Activated naive CD8-positive, alpha-beta T cell treated with anti-CD3 and anti-CD28 coated beads, Interleukin-2, amount 50 U/mL, for 24 hours (primary cell): ENCODE measurements at regions not wholly inside any gene's neighbourhood (a gene's known extent, or its start where the extent isn't known, plus 50 kb on each side); places are given as distances from the start of the nearest gene placed in this dataset.
"Not testable (repeated sequence)": the region's sequence is repeated elsewhere in the genome, so short reads cannot be mapped to it uniquely, and the experiment has no call there.

Experiments used
- ATAC-seq: fragments of 150-1000 bp; cut with Tn5 transposase; one replicate; pipeline ENCODE4 v1.10.0; 2021
- DNase-seq: peaks from one replicate; pipeline ENCODE4 v3.0.0; 2021
- H3K27ac Mint-ChIP-seq: one replicate; pipeline ENCODE4 v1.8.0; 2021; ENCODE audit warnings: mild to moderate bottlenecking, mixed read lengths
- H3K27me3 Mint-ChIP-seq: one replicate; pipeline ENCODE4 v1.8.0; 2021; ENCODE audit warnings: mixed read lengths
- H3K36me3 Mint-ChIP-seq: one replicate; pipeline ENCODE4 v1.8.0; 2021; ENCODE audit warnings: low read depth, mixed read lengths
- H3K4me1 Mint-ChIP-seq: one replicate; pipeline ENCODE4 v1.8.0; 2021; ENCODE audit warnings: mixed read lengths
- H3K4me3 Mint-ChIP-seq: one replicate; pipeline ENCODE4 v1.8.0; 2021; ENCODE audit warnings: mild to moderate bottlenecking, moderate library complexity, mixed read lengths
- H3K9me3 Mint-ChIP-seq: one replicate; pipeline ENCODE4 v1.8.0; 2021; ENCODE audit warnings: mixed read lengths

- H3K9me3 Mint-ChIP-seq, H3K36me3 Mint-ChIP-seq, ATAC-seq, H3K27me3 Mint-ChIP-seq, DNase-seq, H3K4me3 Mint-ChIP-seq, H3K27ac Mint-ChIP-seq, H3K4me1 Mint-ChIP-seq: not testable (repeated sequence)
These were observed 301.9 kb downstream of the ANAPC1 start for GRCh38 chr2:111582090-111582489.

DNA sequence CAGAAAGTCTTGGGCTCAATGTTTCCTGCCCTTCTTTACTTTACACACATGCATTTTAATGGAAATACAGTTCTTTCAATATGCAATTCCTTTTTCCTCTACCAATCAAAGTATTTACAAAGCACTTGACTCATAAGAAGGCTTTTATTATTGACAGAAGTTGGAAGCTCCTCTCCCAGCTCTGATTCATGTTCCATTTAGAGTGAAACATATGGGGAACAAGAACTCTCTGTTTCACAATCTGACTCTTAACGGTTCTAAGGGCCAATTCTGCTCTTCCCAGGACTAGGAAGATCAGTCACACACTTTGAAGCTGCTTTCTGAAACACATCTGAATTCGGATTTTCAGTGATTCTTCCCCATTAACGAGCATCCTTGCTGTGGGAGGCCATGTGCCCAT, 300.5 kb downstream of the ANAPC1 start:
- not testable (repeated sequence) for H3K4me3 Mint-ChIP-seq, H3K27ac Mint-ChIP-seq, DNase-seq, H3K36me3 Mint-ChIP-seq, H3K9me3 Mint-ChIP-seq, ATAC-seq, H3K4me1 Mint-ChIP-seq, H3K27me3 Mint-ChIP-seq

- DNase-seq, ATAC-seq, H3K27me3 Mint-ChIP-seq, H3K4me1 Mint-ChIP-seq, H3K36me3 Mint-ChIP-seq, H3K27ac Mint-ChIP-seq, H3K4me3 Mint-ChIP-seq, H3K9me3 Mint-ChIP-seq: not testable (repeated sequence)
These were observed 299.5 kb downstream of the ANAPC1 start for GRCh38 chr2:111584540-111584939.

DNA sequence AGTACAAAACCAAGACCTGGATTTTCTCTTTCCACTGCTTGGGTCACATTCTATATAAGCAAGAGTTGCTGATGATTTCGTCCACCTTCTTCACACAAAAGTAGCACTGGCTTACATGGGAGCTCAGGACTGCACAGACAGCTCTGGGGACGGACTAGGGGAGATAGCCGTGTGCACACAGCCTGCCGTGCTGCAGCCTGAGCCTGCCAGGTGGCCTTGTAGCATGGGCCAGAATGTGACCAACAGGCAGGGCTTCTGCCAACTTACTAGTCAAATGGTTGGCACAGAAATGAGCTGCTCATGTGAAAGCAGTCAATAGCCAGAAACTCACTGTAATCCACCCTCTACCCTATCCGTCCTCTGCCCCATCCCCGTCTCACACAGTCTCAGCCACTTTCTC, 299.0 kb downstream of the ANAPC1 start:
- H3K27me3 Mint-ChIP-seq, H3K4me3 Mint-ChIP-seq, H3K36me3 Mint-ChIP-seq, H3K9me3 Mint-ChIP-seq, ATAC-seq, H3K4me1 Mint-ChIP-seq, DNase-seq, H3K27ac Mint-ChIP-seq: not testable (repeated sequence)

DNA sequence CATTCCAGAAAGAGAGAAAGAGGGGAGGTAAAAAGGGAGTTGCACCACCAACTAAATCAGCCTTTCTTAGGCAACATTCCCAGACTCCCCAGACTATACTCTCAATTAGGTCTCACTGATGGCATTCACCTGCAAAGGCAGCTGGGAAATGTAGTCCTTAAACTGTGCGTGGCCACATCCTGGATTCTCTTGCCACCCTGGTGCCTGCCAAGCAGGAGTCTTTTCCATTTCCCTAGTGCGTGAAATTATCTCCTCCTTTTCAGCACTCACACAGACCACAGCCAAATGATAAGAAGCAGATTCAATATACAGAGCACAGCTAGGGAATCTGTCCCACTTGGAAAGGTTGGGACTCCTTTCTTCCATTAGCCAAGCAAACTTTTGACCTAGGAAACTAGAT, 298.0 kb downstream of the ANAPC1 start:
- not testable (repeated sequence) for H3K4me3 Mint-ChIP-seq, ATAC-seq, DNase-seq, H3K9me3 Mint-ChIP-seq, H3K27me3 Mint-ChIP-seq, H3K27ac Mint-ChIP-seq, H3K36me3 Mint-ChIP-seq, H3K4me1 Mint-ChIP-seq

DNA sequence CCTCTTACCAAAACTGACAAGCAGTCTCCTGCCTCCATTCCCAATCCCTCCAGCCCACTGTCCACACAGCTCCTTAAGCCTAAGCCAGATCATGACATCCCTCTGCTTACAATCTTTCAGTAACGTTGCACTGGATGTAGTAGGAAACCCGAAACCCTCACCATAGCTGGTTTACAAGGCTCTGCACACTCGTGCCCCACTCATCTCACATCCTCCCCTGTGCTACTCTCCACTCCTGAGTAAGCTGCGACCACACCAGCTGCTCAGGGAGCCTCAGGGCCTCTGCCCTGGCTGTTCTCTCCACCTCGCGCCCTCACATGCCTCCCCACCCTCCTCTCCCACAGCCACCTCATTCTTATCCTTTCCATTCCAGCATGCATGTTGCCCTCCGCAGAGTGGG, 288.9 kb downstream of the ANAPC1 start:
- H3K27me3 Mint-ChIP-seq, H3K4me1 Mint-ChIP-seq, H3K9me3 Mint-ChIP-seq, H3K27ac Mint-ChIP-seq, ATAC-seq, H3K4me3 Mint-ChIP-seq, DNase-seq, H3K36me3 Mint-ChIP-seq: not testable (repeated sequence)

DNA sequence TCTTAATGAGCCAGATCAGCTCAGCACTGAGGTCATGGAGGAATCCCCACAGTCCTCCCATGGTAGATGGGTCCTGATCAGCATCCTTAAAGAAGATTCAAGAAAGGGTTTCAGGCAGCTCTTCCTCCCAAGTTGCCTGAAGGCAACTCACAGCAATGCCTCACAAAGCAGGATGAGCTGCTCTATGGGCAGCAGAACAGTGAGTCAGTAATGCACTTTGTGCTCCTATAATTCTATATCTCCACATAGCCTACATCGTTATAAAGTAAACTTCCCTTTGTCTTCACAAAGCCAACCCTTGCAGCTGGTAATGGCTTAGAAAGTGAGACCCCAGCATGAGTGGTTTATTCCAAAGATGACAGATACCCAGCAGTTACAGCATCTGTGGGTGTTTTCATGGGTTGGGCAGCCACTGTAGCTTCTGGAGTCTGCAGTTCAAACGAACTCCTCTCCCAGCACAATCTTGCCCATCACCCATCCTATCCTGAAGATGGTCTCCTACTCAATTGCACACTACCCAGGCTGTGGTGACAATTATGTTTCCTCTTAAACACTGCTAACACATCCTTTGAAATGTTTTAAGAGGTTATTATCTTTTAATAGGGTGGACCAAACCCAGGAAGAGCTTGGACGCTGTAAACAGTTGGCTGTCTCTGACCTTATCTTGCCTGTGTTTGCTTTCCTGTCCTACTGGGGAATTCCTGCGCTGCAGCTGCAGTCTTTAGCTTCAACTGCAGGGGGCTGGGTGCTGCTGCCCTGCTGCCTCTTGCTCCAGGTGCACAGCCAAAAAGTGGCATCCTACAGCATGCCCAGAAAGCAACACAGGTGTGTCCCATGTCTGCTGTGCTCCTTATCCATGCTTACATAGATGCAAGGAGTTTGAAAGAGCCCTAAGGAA, 286.9 kb downstream of the ANAPC1 start:
- not testable (repeated sequence) for H3K27ac Mint-ChIP-seq, H3K4me1 Mint-ChIP-seq, H3K27me3 Mint-ChIP-seq, H3K9me3 Mint-ChIP-seq, ATAC-seq, H3K36me3 Mint-ChIP-seq, DNase-seq, H3K4me3 Mint-ChIP-seq

GRCh38 chr2:111598944-111599343, 285.0 kb downstream of the ANAPC1 start:
- H3K36me3 Mint-ChIP-seq, H3K4me1 Mint-ChIP-seq, H3K27ac Mint-ChIP-seq, DNase-seq, H3K9me3 Mint-ChIP-seq, H3K4me3 Mint-ChIP-seq, H3K27me3 Mint-ChIP-seq: not testable (repeated sequence)
- ATAC-seq, result peak; percentile 60

DNA sequence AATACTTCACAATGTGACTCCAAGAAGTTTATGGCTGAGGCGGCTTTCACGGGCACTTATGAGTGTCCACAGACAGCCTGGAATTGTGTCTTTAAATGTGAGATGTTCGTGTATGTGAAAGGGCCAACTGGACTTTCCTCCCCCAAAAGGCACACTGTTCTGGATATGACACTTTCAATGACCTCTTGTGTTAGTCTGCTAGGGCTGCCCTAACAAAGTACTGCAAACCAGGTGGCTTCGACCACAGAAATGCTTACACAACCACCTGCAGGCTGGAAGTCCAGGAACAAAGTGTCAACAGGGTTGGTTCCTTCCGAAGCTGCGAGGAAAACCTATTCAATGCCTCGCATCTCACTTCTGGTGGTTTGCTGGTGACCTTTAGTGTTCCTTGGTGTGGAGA, 281.7 kb downstream of the ANAPC1 start:
- not testable (repeated sequence) for H3K27me3 Mint-ChIP-seq, ATAC-seq, H3K27ac Mint-ChIP-seq

GRCh38 chr2:111605798-111606197, 278.2 kb downstream of the ANAPC1 start:
- not testable (repeated sequence) for H3K4me1 Mint-ChIP-seq, H3K36me3 Mint-ChIP-seq, H3K27me3 Mint-ChIP-seq, ATAC-seq, H3K27ac Mint-ChIP-seq, DNase-seq, H3K4me3 Mint-ChIP-seq, H3K9me3 Mint-ChIP-seq

More for the DNA sequence above, 281.7 kb downstream of the ANAPC1 start:
- H3K36me3 Mint-ChIP-seq, H3K9me3 Mint-ChIP-seq, H3K4me3 Mint-ChIP-seq, H3K4me1 Mint-ChIP-seq, DNase-seq: not testable (repeated sequence)

DNA sequence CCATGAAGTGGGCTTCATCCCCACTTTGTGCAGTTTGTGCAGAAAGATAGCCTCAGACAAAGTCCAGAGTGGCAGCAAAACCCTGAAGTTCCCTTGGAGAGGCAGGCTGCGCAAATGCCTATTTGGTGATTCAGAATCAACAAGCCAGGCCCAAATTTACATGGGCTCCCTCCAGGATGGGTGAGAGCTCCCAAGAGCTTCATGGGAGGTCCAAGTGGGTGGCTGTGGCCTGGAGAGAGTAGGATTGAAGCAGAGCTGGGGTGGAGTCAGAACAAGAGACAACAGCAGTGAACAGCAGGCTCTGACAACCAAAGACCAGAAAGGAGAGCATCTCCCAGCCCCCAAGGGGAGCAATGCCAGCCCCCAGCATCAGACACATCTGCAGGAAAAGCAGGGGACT, 277.4 kb downstream of the ANAPC1 start:
- not testable (repeated sequence) for ATAC-seq, DNase-seq, H3K4me3 Mint-ChIP-seq, H3K4me1 Mint-ChIP-seq, H3K27me3 Mint-ChIP-seq, H3K9me3 Mint-ChIP-seq, H3K27ac Mint-ChIP-seq, H3K36me3 Mint-ChIP-seq

DNA sequence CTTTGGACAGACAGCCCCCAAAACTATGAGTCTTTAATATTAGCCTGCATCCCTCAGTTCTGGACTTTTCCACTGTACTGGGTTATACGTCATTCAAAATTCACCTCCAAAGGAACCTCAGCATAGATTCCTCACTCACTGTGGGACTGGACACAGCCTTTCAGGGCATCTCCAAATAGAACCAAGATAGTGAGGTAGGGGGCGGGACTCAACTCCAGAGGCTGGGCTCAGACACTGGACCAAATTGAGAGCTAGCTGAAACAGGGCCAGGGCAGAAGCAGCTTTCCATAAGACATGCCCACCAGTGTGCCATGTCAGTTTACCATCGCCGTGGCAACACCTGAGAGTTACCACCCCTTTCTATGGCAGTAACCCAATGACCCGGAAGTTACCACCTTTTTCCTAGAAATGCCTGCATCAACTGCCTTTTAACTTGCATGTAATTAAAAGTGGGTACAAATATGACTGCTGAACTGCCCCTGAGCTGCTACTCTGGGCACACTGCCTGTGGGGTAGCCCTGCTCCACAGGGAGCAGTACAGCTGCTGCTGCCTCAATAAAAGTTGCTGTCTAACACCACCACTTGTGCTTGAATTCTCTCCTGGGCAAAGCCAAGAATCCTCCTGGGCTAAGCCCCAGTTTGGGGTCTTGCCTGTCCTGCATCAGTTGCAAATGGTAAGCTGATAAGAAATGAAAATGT, 274.7 kb downstream of the ANAPC1 start:
- ATAC-seq, H3K4me1 Mint-ChIP-seq, H3K9me3 Mint-ChIP-seq, H3K27me3 Mint-ChIP-seq, DNase-seq, H3K27ac Mint-ChIP-seq, H3K4me3 Mint-ChIP-seq, H3K36me3 Mint-ChIP-seq: not testable (repeated sequence)

GRCh38 chr2:111610035-111610434, 274.0 kb downstream of the ANAPC1 start:
- ATAC-seq, DNase-seq, H3K4me1 Mint-ChIP-seq, H3K9me3 Mint-ChIP-seq, H3K4me3 Mint-ChIP-seq, H3K27ac Mint-ChIP-seq, H3K36me3 Mint-ChIP-seq, H3K27me3 Mint-ChIP-seq: not testable (repeated sequence)

DNA sequence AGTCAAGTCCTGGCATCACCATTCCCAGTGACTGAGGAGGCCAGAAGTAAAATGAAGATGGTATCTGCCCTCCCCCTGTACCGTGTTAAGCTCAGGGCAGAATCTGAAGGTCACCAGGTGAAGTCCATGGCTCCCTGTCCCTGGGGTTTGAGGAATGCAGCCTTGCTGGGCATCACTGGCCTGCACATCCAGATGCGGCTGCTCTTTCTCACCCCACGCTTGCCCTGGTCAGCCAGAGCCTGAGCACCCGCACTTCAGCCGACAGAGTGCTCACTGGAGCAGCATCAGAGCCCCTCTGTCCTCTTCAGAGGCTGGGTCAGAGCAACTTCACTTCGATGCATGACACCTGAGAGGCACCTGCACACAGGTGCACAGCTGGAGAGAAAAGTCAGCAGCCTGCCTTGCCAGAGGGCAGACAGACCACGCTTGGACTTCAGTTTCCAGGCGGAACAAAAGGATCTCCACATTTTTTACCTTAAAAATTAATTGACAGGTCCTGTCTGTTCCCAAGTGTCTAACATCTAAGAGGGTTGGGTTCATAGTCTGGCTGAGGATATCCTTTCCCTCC, 267.3 kb downstream of the ANAPC1 start:
- Mint-ChIP-seq H3K4me1 (peaks cover 2% of the 10 kb centered on the region), H3K27me3 (peaks cover 6% of the 10 kb centered on the region), H3K27ac (no peak overlapping the region), H3K36me3 (no peaks in the 10 kb centered on the region), H3K9me3 (no peaks in the 10 kb centered on the region), H3K4me3 (no peak overlapping the region)
- DNase-seq, result no peak
- ATAC-seq, result no peak
